ENCODE measurements at regions not wholly inside any gene's neighbourhood (a gene's known extent, or its start where the extent isn't known, plus 50 kb on each side); places are given as distances from the start of the nearest gene placed in this dataset.

- WGBS (ENCODE audit: insufficient coverage): 88% methylated on average over 5 of the region's 5 CpGs
- no peak for TF ChIP-seq CTCF (IDR thresholded peaks at IDR 0.05)
Measured at GRCh38 chr1:90513956-90514355, 203.1 kb downstream of the BARHL2 start.

GRCh38 chr1:90512441-90512840 lies 204.7 kb downstream of the BARHL2 start:
- Histone ChIP-seq H3K4me1 (ENCODE audit: control insufficient read depth, insufficient read depth, low read length) (no peaks in the 10 kb centered on the region), H3K9me3 (ENCODE audit: control insufficient read depth, insufficient read depth, low read length) (no peaks in the 10 kb centered on the region), H3K27ac (ENCODE audit: low read length) (no peak overlapping the region), H3K4me3 (ENCODE audit: low read length) (no peak overlapping the region), H3K36me3 (ENCODE audit: control insufficient read depth, insufficient read depth, low read length) (no peaks in the 10 kb centered on the region), H3K27me3 (ENCODE audit: control insufficient read depth, insufficient read depth, low read length) (peaks cover 2% of the 10 kb centered on the region)
- WGBS (ENCODE audit: insufficient coverage): 86% methylated on average over 2 of the region's 3 CpGs
- DNase-seq: no peak
- peaks cover 0 to 18% of the 10 kb centered on the region in 2 donors for H3K27me3 Mint-ChIP-seq (ENCODE audit: low read depth in 2 of 2)
- no peak for ATAC-seq
- H3K27ac Mint-ChIP-seq: no peak overlapping the region
- no peaks in the 10 kb centered on the region for H3K4me1 Mint-ChIP-seq
- TF ChIP-seq CTCF (IDR thresholded peaks at IDR 0.05): no peak
- intact Hi-C loops (cut with micrococcal nuclease): no loop called here
- peaks cover 2 to 4% of the 10 kb centered on the region in 2 donors for H3K9me3 Mint-ChIP-seq
- no peak overlapping the region for H3K4me3 Mint-ChIP-seq
- no peaks in the 10 kb centered on the region for H3K36me3 Mint-ChIP-seq

More at GRCh38 chr1:90513956-90514355, 203.1 kb downstream of the BARHL2 start:
- intact Hi-C loops (cut with micrococcal nuclease): no loop called here
- H3K27ac Mint-ChIP-seq: no peak overlapping the region
- H3K4me1 Mint-ChIP-seq: no peaks in the 10 kb centered on the region
- H3K9me3 ChIP-seq (ENCODE audit: control insufficient read depth, insufficient read depth, low read length): no peaks in the 10 kb centered on the region
- peaks cover 2% of the 10 kb centered on the region for H3K27me3 ChIP-seq (ENCODE audit: control insufficient read depth, insufficient read depth, low read length)
- DNase-seq: no peak
- H3K36me3 Mint-ChIP-seq: peaks cover 6% of the 10 kb centered on the region
- peaks cover 6 to 7% of the 10 kb centered on the region in 2 donors for H3K9me3 Mint-ChIP-seq
- H3K27ac ChIP-seq (ENCODE audit: low read length): no peak overlapping the region
- no peak overlapping the region for H3K4me3 ChIP-seq (ENCODE audit: low read length)
- peaks cover 0 to 22% of the 10 kb centered on the region in 2 donors for H3K27me3 Mint-ChIP-seq (ENCODE audit: low read depth in 2 of 2)
- no peaks in the 10 kb centered on the region for H3K4me1 ChIP-seq (ENCODE audit: control insufficient read depth, insufficient read depth, low read length)
- H3K36me3 ChIP-seq (ENCODE audit: control insufficient read depth, insufficient read depth, low read length): no peaks in the 10 kb centered on the region
- ATAC-seq: no peak
- no peak overlapping the region for H3K4me3 Mint-ChIP-seq

GRCh38 chr1:90510143-90510542 lies 207.0 kb downstream of the BARHL2 start:
- H3K27ac ChIP-seq (ENCODE audit: low read length): no peak overlapping the region
- ATAC-seq: no peak
- H3K4me3 ChIP-seq (ENCODE audit: low read length): no peak overlapping the region
- no peaks in the 10 kb centered on the region for H3K27me3 ChIP-seq (ENCODE audit: control insufficient read depth, insufficient read depth, low read length)
- no peak overlapping the region for H3K27ac Mint-ChIP-seq
- no peak overlapping the region for H3K4me3 Mint-ChIP-seq
- intact Hi-C loops (cut with micrococcal nuclease): no loop called here
- H3K4me1 ChIP-seq (ENCODE audit: control insufficient read depth, insufficient read depth, low read length): no peaks in the 10 kb centered on the region
- peaks cover 0 to 2% of the 10 kb centered on the region in 2 donors for H3K9me3 Mint-ChIP-seq
- no peak for TF ChIP-seq CTCF (IDR thresholded peaks at IDR 0.05)
- no peaks in the 10 kb centered on the region for H3K36me3 ChIP-seq (ENCODE audit: control insufficient read depth, insufficient read depth, low read length)
- no peak for DNase-seq
- no peaks in the 10 kb centered on the region for H3K36me3 Mint-ChIP-seq
- H3K27me3 Mint-ChIP-seq (ENCODE audit: low read depth in 2 of 2): peaks cover 0 to 18% of the 10 kb centered on the region in 2 donors
- no peaks in the 10 kb centered on the region for H3K9me3 ChIP-seq (ENCODE audit: control insufficient read depth, insufficient read depth, low read length)
- WGBS (ENCODE audit: insufficient coverage): 68% methylated on average over 3 of the region's 3 CpGs
- no peaks in the 10 kb centered on the region for H3K4me1 Mint-ChIP-seq

Data from natural killer cell (primary cell).